ENCODE measurements at regions not wholly inside any gene's neighbourhood (a gene's known extent, or its start where the extent isn't known, plus 50 kb on each side); places are given as distances from the start of the nearest gene placed in this dataset.

GRCh38 chr3:34066999-34067398 is 268.6 kb downstream of the PDCD6IP start:
- Mint-ChIP-seq H3K27ac (ENCODE audit: unreplicated experiment) (no peak overlapping the region), H3K9me3 (peaks cover 2% of the 10 kb centered on the region), H3K27me3 (ENCODE audit: low read depth) (no peaks in the 10 kb centered on the region), H3K4me1 (no peaks in the 10 kb centered on the region), H3K36me3 (ENCODE audit: low read depth) (peaks cover 3% of the 10 kb centered on the region), H3K4me3 (no peak overlapping the region)
- DNase-seq (ENCODE audit: low read depth, low spot score), result no peak
- TF ChIP-seq CTCF (conservative IDR thresholded peaks at IDR 0.05), result no peak

- no peak overlapping the region for H3K27ac Mint-ChIP-seq (ENCODE audit: unreplicated experiment)
- H3K4me1 Mint-ChIP-seq, result no peaks in the 10 kb centered on the region
- H3K36me3 Mint-ChIP-seq (ENCODE audit: low read depth), result peaks cover 3% of the 10 kb centered on the region
- DNase-seq (ENCODE audit: low read depth, low spot score), result no peak
- no peak overlapping the region for H3K4me3 Mint-ChIP-seq
- no peaks in the 10 kb centered on the region for H3K9me3 Mint-ChIP-seq
- TF ChIP-seq CTCF (conservative IDR thresholded peaks at IDR 0.05), result no peak
- no peaks in the 10 kb centered on the region for H3K27me3 Mint-ChIP-seq (ENCODE audit: low read depth)
Measured at GRCh38 chr3:34067536-34068051, 269.2 kb downstream of the PDCD6IP start.

- H3K36me3 Mint-ChIP-seq (ENCODE audit: low read depth), result no peaks in the 10 kb centered on the region
- no peak for DNase-seq (ENCODE audit: low read depth, low spot score)
- no peak overlapping the region for H3K4me3 Mint-ChIP-seq
- TF ChIP-seq CTCF (conservative IDR thresholded peaks at IDR 0.05), result no peak
- H3K27me3 Mint-ChIP-seq (ENCODE audit: low read depth), result no peaks in the 10 kb centered on the region
- no peak overlapping the region for H3K27ac Mint-ChIP-seq (ENCODE audit: unreplicated experiment)
- no peaks in the 10 kb centered on the region for H3K9me3 Mint-ChIP-seq
- peaks cover 5% of the 10 kb centered on the region for H3K4me1 Mint-ChIP-seq
Measured at GRCh38 chr3:34068505-34068904, 270.1 kb downstream of the PDCD6IP start.

- peaks cover 11% of the 10 kb centered on the region for H3K4me1 Mint-ChIP-seq
- no peaks in the 10 kb centered on the region for H3K27me3 Mint-ChIP-seq (ENCODE audit: low read depth)
Measured at GRCh38 chr3:34070831-34071585, 272.6 kb downstream of the PDCD6IP start.

GRCh38 chr3:34072297-34072696 is 273.9 kb downstream of the PDCD6IP start:
- Mint-ChIP-seq H3K36me3 (ENCODE audit: low read depth) (no peaks in the 10 kb centered on the region), H3K27ac (ENCODE audit: unreplicated experiment) (no peak overlapping the region), H3K4me3 (no peak overlapping the region), H3K9me3 (no peaks in the 10 kb centered on the region), H3K27me3 (ENCODE audit: low read depth) (no peaks in the 10 kb centered on the region), H3K4me1 (peaks cover 11% of the 10 kb centered on the region)
- no peak for DNase-seq (ENCODE audit: low read depth, low spot score)
- no peak for TF ChIP-seq CTCF (conservative IDR thresholded peaks at IDR 0.05)

More at GRCh38 chr3:34070831-34071585, 272.6 kb downstream of the PDCD6IP start:
- Mint-ChIP-seq H3K9me3 (no peaks in the 10 kb centered on the region), H3K36me3 (ENCODE audit: low read depth) (no peaks in the 10 kb centered on the region), H3K27ac (ENCODE audit: unreplicated experiment) (no peak overlapping the region), H3K4me3 (no peak overlapping the region)
- no peak for TF ChIP-seq CTCF (conservative IDR thresholded peaks at IDR 0.05)
- no peak for DNase-seq (ENCODE audit: low read depth, low spot score)
